Activated B cell treated with CpG ODN at 0.5 μM for 24 hours (primary cell): ENCODE measurements at regions not wholly inside any gene's neighbourhood (a gene's known extent, or its start where the extent isn't known, plus 50 kb on each side); places are given as distances from the start of the nearest gene placed in this dataset.

ENCODE experiments used
- ATAC-seq: fragments of 200-7000 bp; cut with Tn5 transposase; one replicate; pipeline ENCODE4 v1.10.0; 2021; ENCODE audit warnings: low read depth, mild to moderate bottlenecking, moderate library complexity
- CTCF ChIA-PET: fragments of 350-600 bp; sonication (Branson Sonifier 250); formaldehyde crosslinking; loops from one replicate; lab custom pipeline; 2021; ENCODE audit warnings: antibody characterized with exemption; lab: Charles Lee
- POLR2A ChIA-PET: fragments of 350-600 bp; sonication (Branson Sonifier 250); formaldehyde crosslinking; loops from one replicate; lab custom pipeline; 2021; ENCODE audit warnings: antibody characterized with exemption; lab: Charles Lee
- DNase-seq: peaks from one replicate; pipeline ENCODE4 v3.0.0; 2022
- H3K27ac Mint-ChIP-seq: one replicate; pipeline ENCODE4 v1.8.0; 2020; ENCODE audit warnings: mixed read lengths
- H3K27me3 Mint-ChIP-seq: one replicate; pipeline ENCODE4 v1.8.0; 2021; ENCODE audit warnings: mixed read lengths
- H3K36me3 Mint-ChIP-seq: one replicate; pipeline ENCODE4 v1.8.0; 2021; ENCODE audit warnings: low read depth, mixed read lengths
- H3K4me1 Mint-ChIP-seq: one replicate; pipeline ENCODE4 v1.8.0; 2021; ENCODE audit warnings: mixed read lengths
- H3K4me3 Mint-ChIP-seq: one replicate; pipeline ENCODE4 v1.8.0; 2020; ENCODE audit warnings: mild to moderate bottlenecking, mixed read lengths
- H3K9me3 Mint-ChIP-seq: one replicate; pipeline ENCODE4 v1.8.0; 2020; ENCODE audit warnings: mixed read lengths
- intact Hi-C: fragments of 100-400 bp; cut with micrococcal nuclease; formaldehyde crosslinking; loops from one replicate; pipeline ENCODE4 v1.15.1; 2024
- TF ChIP-seq, protein P1 (sequence below): fragments of 200-600 bp; IDR thresholded peaks from one replicate; pipeline ENCODE4 v1.8.0; 2022; ENCODE audit warnings: antibody characterized with exemption, mild to moderate bottlenecking

GRCh38 chr3:5644773-5645670 is 457.5 kb downstream of the EDEM1 start:
- TF ChIP-seq, protein P1, sequence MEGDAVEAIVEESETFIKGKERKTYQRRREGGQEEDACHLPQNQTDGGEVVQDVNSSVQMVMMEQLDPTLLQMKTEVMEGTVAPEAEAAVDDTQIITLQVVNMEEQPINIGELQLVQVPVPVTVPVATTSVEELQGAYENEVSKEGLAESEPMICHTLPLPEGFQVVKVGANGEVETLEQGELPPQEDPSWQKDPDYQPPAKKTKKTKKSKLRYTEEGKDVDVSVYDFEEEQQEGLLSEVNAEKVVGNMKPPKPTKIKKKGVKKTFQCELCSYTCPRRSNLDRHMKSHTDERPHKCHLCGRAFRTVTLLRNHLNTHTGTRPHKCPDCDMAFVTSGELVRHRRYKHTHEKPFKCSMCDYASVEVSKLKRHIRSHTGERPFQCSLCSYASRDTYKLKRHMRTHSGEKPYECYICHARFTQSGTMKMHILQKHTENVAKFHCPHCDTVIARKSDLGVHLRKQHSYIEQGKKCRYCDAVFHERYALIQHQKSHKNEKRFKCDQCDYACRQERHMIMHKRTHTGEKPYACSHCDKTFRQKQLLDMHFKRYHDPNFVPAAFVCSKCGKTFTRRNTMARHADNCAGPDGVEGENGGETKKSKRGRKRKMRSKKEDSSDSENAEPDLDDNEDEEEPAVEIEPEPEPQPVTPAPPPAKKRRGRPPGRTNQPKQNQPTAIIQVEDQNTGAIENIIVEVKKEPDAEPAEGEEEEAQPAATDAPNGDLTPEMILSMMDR = no peak
- H3K27ac Mint-ChIP-seq = no peak overlapping the region
- no peak for ATAC-seq
- no peak overlapping the region for H3K4me3 Mint-ChIP-seq
- H3K9me3 Mint-ChIP-seq = no peaks in the 10 kb centered on the region
- intact Hi-C loops = no loop called here
- H3K4me1 Mint-ChIP-seq = no peaks in the 10 kb centered on the region
- no peaks in the 10 kb centered on the region for H3K27me3 Mint-ChIP-seq
- CTCF ChIA-PET = no interaction called here
- POLR2A ChIA-PET = no interaction called here
- no peaks in the 10 kb centered on the region for H3K36me3 Mint-ChIP-seq
- no peak for DNase-seq

- no peaks in the 10 kb centered on the region for H3K9me3 Mint-ChIP-seq
- no peaks in the 10 kb centered on the region for H3K4me1 Mint-ChIP-seq
- DNase-seq = no peak
- H3K27ac Mint-ChIP-seq = no peak overlapping the region
- H3K36me3 Mint-ChIP-seq = no peaks in the 10 kb centered on the region
- no peak overlapping the region for H3K4me3 Mint-ChIP-seq
- ChIA-PET POLR2A (no interaction called here), CTCF (no interaction called here)
- no peak for ATAC-seq
- intact Hi-C loops = no loop called here
- TF ChIP-seq, protein P1 = no peak
- no peaks in the 10 kb centered on the region for H3K27me3 Mint-ChIP-seq
Observed at GRCh38 chr3:5645692-5646410, 458.3 kb downstream of the EDEM1 start.

DNA sequence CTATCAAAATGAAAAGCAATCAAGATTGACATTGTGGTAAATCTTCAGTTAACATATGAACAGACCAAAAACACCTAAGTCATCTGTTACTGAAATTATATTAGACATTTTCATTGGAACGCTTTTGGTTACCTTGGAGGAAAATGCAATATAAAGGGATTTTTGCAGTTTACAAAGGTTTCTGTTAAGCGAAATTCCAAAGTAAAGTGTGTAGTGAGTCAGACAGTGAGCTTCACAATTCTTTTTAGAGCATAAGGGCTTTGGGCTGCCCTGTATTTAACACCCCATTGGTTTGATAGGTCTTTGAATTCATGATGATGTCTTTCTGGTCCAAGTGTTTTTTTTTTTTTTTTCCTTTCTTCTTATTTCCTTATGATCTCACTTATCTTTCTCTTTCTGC is 462.8 kb downstream of the EDEM1 start:
- no peaks in the 10 kb centered on the region for H3K4me1 Mint-ChIP-seq

DNA sequence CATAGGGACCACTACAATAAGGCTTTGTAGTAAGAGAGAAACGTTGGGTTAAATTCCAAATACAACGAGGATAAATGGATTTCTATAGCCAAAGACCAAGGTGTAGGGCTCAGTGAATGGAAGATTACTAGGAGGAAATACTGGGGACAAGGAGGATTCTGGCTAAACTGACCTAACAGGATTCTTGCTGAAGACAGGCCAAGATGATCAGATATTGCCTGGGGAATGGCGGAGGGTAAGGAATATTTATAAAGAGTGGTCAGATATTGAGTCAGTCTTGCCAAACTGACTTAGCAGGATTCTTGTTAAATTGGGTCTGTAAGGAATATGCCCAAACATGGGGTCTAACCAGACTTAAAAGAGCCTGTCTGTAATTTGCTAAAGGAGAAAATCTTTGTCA is 463.8 kb downstream of the EDEM1 start:
- H3K4me3 Mint-ChIP-seq = no peak overlapping the region
- no peak for ATAC-seq
- H3K4me1 Mint-ChIP-seq = no peaks in the 10 kb centered on the region
- no peaks in the 10 kb centered on the region for H3K9me3 Mint-ChIP-seq
- CTCF ChIA-PET = no interaction called here
- DNase-seq = no peak
- TF ChIP-seq, protein P1 = no peak
- POLR2A ChIA-PET = no interaction called here
- no peaks in the 10 kb centered on the region for H3K27me3 Mint-ChIP-seq
- no peaks in the 10 kb centered on the region for H3K36me3 Mint-ChIP-seq
- intact Hi-C loops = no loop called here
- H3K27ac Mint-ChIP-seq = no peak overlapping the region

More for the DNA sequence above, 462.8 kb downstream of the EDEM1 start:
- no peaks in the 10 kb centered on the region for H3K9me3 Mint-ChIP-seq
- TF ChIP-seq, protein P1 = no peak
- H3K27me3 Mint-ChIP-seq = no peaks in the 10 kb centered on the region
- H3K36me3 Mint-ChIP-seq = no peaks in the 10 kb centered on the region
- ChIA-PET CTCF (no interaction called here), POLR2A (no interaction called here)
- ATAC-seq (no peak), DNase-seq (no peak)
- no peak overlapping the region for H3K4me3 Mint-ChIP-seq
- intact Hi-C loops = no loop called here
- H3K27ac Mint-ChIP-seq = no peak overlapping the region

GRCh38 chr3:5653426-5654143 is 466.1 kb downstream of the EDEM1 start:
- Mint-ChIP-seq H3K27ac (no peak overlapping the region), H3K9me3 (peaks cover 9% of the 10 kb centered on the region), H3K4me1 (no peaks in the 10 kb centered on the region), H3K4me3 (no peak overlapping the region), H3K27me3 (no peaks in the 10 kb centered on the region), H3K36me3 (no peaks in the 10 kb centered on the region)
- intact Hi-C loops = no loop called here
- ATAC-seq = no peak
- TF ChIP-seq, protein P1 = no peak
- DNase-seq = no peak
- ChIA-PET POLR2A (no interaction called here), CTCF (no interaction called here)
